Fibroblast of the aortic adventitia (primary cell): ENCODE measurements at regions not wholly inside any gene's neighbourhood (a gene's known extent, or its start where the extent isn't known, plus 50 kb on each side); places are given as distances from the start of the nearest gene placed in this dataset.

Source experiments
- DNase-seq: peaks from one replicate; pipeline ENCODE4 v3.0.0-alpha.2; 2010; ENCODE audit warnings: low read depth
- H3K4me3 ChIP-seq: 2 replicates; pipeline ENCODE4 v1.5.1; 2011; ENCODE audit warnings: low read depth, mild to moderate bottlenecking, control low read depth, low read length, moderate library complexity
- CTCF ChIP-seq: IDR thresholded peaks from 2 replicates; pipeline ENCODE4 v1.5.1; 2011; ENCODE audit warnings: mild to moderate bottlenecking, low read length, control low read depth, inconsistent platforms; ENCODE audit not compliant: insufficient read depth

- DNase-seq, result no peak
- no peak overlapping the region for H3K4me3 ChIP-seq
- TF ChIP-seq CTCF, result no peak
Measured at GRCh38 chr12:131528667-131529066, 182.2 kb upstream of the SFSWAP start.

GRCh38 chr12:131529196-131530040 lies 181.5 kb upstream of the SFSWAP start:
- TF ChIP-seq CTCF, result no peak

GRCh38 chr12:131530041-131530332 lies 180.9 kb upstream of the SFSWAP start:
- H3K4me3 ChIP-seq, result no peak overlapping the region
- TF ChIP-seq CTCF, result no peak
- DNase-seq, result no peak

More at GRCh38 chr12:131529196-131530040, 181.5 kb upstream of the SFSWAP start:
- DNase-seq, result no peak
- H3K4me3 ChIP-seq, result no peak overlapping the region

- TF ChIP-seq CTCF, result no peak
- no peak overlapping the region for H3K4me3 ChIP-seq
- no peak for DNase-seq
Measured at GRCh38 chr12:131530422-131530821, 180.5 kb upstream of the SFSWAP start.

- no peak for DNase-seq
- H3K4me3 ChIP-seq, result no peak overlapping the region
- TF ChIP-seq CTCF, result no peak
Measured at GRCh38 chr12:131533139-131533538, 177.8 kb upstream of the SFSWAP start.

GRCh38 chr12:131535779-131536178 lies 175.1 kb upstream of the SFSWAP start:
- no peak for DNase-seq
- no peak for TF ChIP-seq CTCF
- H3K4me3 ChIP-seq, result no peak overlapping the region

GRCh38 chr12:131536337-131536736 lies 174.6 kb upstream of the SFSWAP start:
- no peak for TF ChIP-seq CTCF
- no peak overlapping the region for H3K4me3 ChIP-seq
- no peak for DNase-seq
